Testis (tissue), 2 donors: ENCODE measurements at regions not wholly inside any gene's neighbourhood (a gene's known extent, or its start where the extent isn't known, plus 50 kb on each side); places are given as distances from the start of the nearest gene placed in this dataset.

ENCODE experiments used
- DNase-seq: peaks from one replicate; pipeline ENCODE4 v3.0.0-alpha.2; 2019
- H3K27ac ChIP-seq, 2 donors: fragments of 200-600 bp; sonication (generic); one replicate each; pipeline ENCODE4 v1.5.1; 2019
- H3K27me3 ChIP-seq: fragments of 200-600 bp; sonication (generic); one replicate; pipeline ENCODE4 v1.5.1; 2019
- H3K36me3 ChIP-seq: fragments of 200-600 bp; sonication (generic); one replicate; pipeline ENCODE4 v1.5.1; 2017; ENCODE audit warnings: low read depth; ENCODE audit errors: missing control alignments
- H3K4me1 ChIP-seq: fragments of 200-600 bp; sonication (generic); one replicate; pipeline ENCODE4 v1.5.1; 2019
- H3K4me3 ChIP-seq, 2 donors: fragments of 200-600 bp; sonication (generic); one replicate each; pipeline ENCODE4 v1.5.1; 2017 to 2019
- H3K9me3 ChIP-seq: fragments of 200-600 bp; sonication (generic); one replicate; pipeline ENCODE4 v1.5.1; 2017
- CTCF ChIP-seq, 3 experiments: fragments of 450-650 bp in 2 of 3; fragments of 200-600 bp in 1 of 3; sonication (generic) in 1 of 3; IDR thresholded peaks; one replicate each; pipeline ENCODE4 v1.5.1; 2016 to 2019; ENCODE audit warnings: antibody characterized with exemption in 3 of 3, mild to moderate bottlenecking in 2 of 3, moderate library complexity in 1 of 3
- POLR2A ChIP-seq: fragments of 450-650 bp; IDR thresholded peaks from one replicate; pipeline ENCODE4 v1.6.1; 2017; ENCODE audit warnings: antibody characterized with exemption, mild to moderate bottlenecking, moderate library complexity
- WGBS, 2 donors: methylation state at CpG; one replicate each; pipeline ENCODE4 v1.1.5; 2018; 5-methylcytosine and 5-hydroxymethylcytosine counted together
- intact Hi-C: fragments of 100-400 bp; cut with DNase I; formaldehyde crosslinking; loops from one replicate; pipeline ENCODE4 v1.15.1; 2023; ENCODE audit warnings: low total_unique reads

- H3K27me3 ChIP-seq: no peaks in the 10 kb centered on the region
- no peak overlapping the region for H3K27ac ChIP-seq
- H3K9me3 ChIP-seq: no peaks in the 10 kb centered on the region
- H3K4me3 ChIP-seq: no peak overlapping the region
- DNase-seq: no peak
- H3K36me3 ChIP-seq: no peaks in the 10 kb centered on the region
- intact Hi-C loops: no loop called here
- TF ChIP-seq CTCF (IDR thresholded peaks at IDR 0.05): no peak
- TF ChIP-seq POLR2A: no peak
- 75 to 97% methylated on average over 1 of the region's 1 CpG for WGBS, 2 donors
- H3K4me1 ChIP-seq: no peaks in the 10 kb centered on the region
Observed at GRCh38 chr13:71327266-71327665, 539.7 kb downstream of the DACH1 start.

- intact Hi-C loops: no loop called here
- H3K27ac ChIP-seq: no peak overlapping the region
- H3K27me3 ChIP-seq: no peaks in the 10 kb centered on the region
- no peak overlapping the region for H3K4me3 ChIP-seq
- H3K9me3 ChIP-seq: no peaks in the 10 kb centered on the region
- H3K36me3 ChIP-seq: no peaks in the 10 kb centered on the region
- H3K4me1 ChIP-seq: no peaks in the 10 kb centered on the region
- DNase-seq: no peak
- 87 to 88% methylated on average over 3 of the region's 3 CpGs for WGBS, 2 donors
- TF ChIP-seq POLR2A (no peak), CTCF (IDR thresholded peaks at IDR 0.05) (no peak)
Observed at GRCh38 chr13:71325556-71325955, 541.4 kb downstream of the DACH1 start.

GRCh38 chr13:71323266-71323665 lies 543.7 kb downstream of the DACH1 start:
- Histone ChIP-seq H3K27ac (no peak overlapping the region), H3K36me3 (no peaks in the 10 kb centered on the region), H3K9me3 (no peaks in the 10 kb centered on the region), H3K4me1 (no peaks in the 10 kb centered on the region), H3K4me3 (no peak overlapping the region), H3K27me3 (no peaks in the 10 kb centered on the region)
- 92 to 94% methylated on average over 5 of the region's 5 CpGs for WGBS, 2 donors
- DNase-seq: no peak
- intact Hi-C loops: no loop called here
- TF ChIP-seq CTCF (IDR thresholded peaks at IDR 0.05): no peak
- TF ChIP-seq POLR2A: no peak

- no peaks in the 10 kb centered on the region for H3K27me3 ChIP-seq
- no peaks in the 10 kb centered on the region for H3K9me3 ChIP-seq
- intact Hi-C loops: no loop called here
- TF ChIP-seq CTCF (IDR thresholded peaks at IDR 0.05) (peak in 2 of 3 experiments; percentile 19 to 33), POLR2A (no peak)
- H3K4me3 ChIP-seq: no peak overlapping the region
- no peaks in the 10 kb centered on the region for H3K4me1 ChIP-seq
- WGBS, 2 donors: 81 to 92% methylated on average over 1 of the region's 1 CpG
- H3K27ac ChIP-seq: no peak overlapping the region
- no peaks in the 10 kb centered on the region for H3K36me3 ChIP-seq
- no peak for DNase-seq
Observed at GRCh38 chr13:71320452-71320851, 546.6 kb downstream of the DACH1 start.

- no peak for DNase-seq
- no peak overlapping the region for H3K27ac ChIP-seq
- intact Hi-C loops: no loop called here
- no peak overlapping the region for H3K4me3 ChIP-seq
- no peaks in the 10 kb centered on the region for H3K4me1 ChIP-seq
- TF ChIP-seq CTCF (IDR thresholded peaks at IDR 0.05) (no peak), POLR2A (no peak)
- 75 to 78% methylated on average over 3 of the region's 3 CpGs for WGBS, 2 donors
- H3K9me3 ChIP-seq: no peaks in the 10 kb centered on the region
- H3K27me3 ChIP-seq: no peaks in the 10 kb centered on the region
- H3K36me3 ChIP-seq: no peaks in the 10 kb centered on the region
Observed at GRCh38 chr13:71316792-71317363, 550.1 kb downstream of the DACH1 start.
